ENCODE measurements at regions not wholly inside any gene's neighbourhood (a gene's known extent, or its start where the extent isn't known, plus 50 kb on each side); places are given as distances from the start of the nearest gene placed in this dataset.
A peak's percentile ranks its signal among the peaks of the same experiment; 100 is the strongest.

- TF ChIP-seq, protein P1, sequence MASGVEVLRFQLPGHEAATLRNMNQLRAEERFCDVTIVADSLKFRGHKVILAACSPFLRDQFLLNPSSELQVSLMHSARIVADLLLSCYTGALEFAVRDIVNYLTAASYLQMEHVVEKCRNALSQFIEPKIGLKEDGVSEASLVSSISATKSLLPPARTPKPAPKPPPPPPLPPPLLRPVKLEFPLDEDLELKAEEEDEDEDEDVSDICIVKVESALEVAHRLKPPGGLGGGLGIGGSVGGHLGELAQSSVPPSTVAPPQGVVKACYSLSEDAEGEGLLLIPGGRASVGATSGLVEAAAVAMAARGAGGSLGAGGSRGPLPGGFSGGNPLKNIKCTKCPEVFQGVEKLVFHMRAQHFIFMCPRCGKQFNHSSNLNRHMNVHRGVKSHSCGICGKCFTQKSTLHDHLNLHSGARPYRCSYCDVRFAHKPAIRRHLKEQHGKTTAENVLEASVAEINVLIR (CRISPR knock-in tag; IDR thresholded peaks at IDR 0.05) = no peak
- TF ChIP-seq DEAF1 (CRISPR knock-in tag; IDR thresholded peaks at IDR 0.05) (peak; percentile 13; the same call in 1 of the 2 replicates), MGA (IDR thresholded peaks at IDR 0.05) (no peak), RBM39 (optimal IDR thresholded peaks at IDR 0.05; ENCODE audit: low read depth, low read length) (no peak), RFX1 (IDR thresholded peaks at IDR 0.05) (no peak), BRD4 (IDR thresholded peaks at IDR 0.05) (no peak), KAT8 (IDR thresholded peaks at IDR 0.05; ENCODE audit: low read depth) (no peak)
- TF ChIP-seq, protein P2, sequence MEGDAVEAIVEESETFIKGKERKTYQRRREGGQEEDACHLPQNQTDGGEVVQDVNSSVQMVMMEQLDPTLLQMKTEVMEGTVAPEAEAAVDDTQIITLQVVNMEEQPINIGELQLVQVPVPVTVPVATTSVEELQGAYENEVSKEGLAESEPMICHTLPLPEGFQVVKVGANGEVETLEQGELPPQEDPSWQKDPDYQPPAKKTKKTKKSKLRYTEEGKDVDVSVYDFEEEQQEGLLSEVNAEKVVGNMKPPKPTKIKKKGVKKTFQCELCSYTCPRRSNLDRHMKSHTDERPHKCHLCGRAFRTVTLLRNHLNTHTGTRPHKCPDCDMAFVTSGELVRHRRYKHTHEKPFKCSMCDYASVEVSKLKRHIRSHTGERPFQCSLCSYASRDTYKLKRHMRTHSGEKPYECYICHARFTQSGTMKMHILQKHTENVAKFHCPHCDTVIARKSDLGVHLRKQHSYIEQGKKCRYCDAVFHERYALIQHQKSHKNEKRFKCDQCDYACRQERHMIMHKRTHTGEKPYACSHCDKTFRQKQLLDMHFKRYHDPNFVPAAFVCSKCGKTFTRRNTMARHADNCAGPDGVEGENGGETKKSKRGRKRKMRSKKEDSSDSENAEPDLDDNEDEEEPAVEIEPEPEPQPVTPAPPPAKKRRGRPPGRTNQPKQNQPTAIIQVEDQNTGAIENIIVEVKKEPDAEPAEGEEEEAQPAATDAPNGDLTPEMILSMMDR (IDR thresholded peaks at IDR 0.05 in 2 of 3, conservative IDR thresholded peaks at IDR 0.05 in 1 of 3; ENCODE audit: insufficient read depth in 2 of 3, low read depth in 1 of 3, low read length in 3 of 3) = peak; percentile 38 to 67 (median 59); a peak in 4 of 6 replicates
- TF ChIP-seq, protein P3, sequence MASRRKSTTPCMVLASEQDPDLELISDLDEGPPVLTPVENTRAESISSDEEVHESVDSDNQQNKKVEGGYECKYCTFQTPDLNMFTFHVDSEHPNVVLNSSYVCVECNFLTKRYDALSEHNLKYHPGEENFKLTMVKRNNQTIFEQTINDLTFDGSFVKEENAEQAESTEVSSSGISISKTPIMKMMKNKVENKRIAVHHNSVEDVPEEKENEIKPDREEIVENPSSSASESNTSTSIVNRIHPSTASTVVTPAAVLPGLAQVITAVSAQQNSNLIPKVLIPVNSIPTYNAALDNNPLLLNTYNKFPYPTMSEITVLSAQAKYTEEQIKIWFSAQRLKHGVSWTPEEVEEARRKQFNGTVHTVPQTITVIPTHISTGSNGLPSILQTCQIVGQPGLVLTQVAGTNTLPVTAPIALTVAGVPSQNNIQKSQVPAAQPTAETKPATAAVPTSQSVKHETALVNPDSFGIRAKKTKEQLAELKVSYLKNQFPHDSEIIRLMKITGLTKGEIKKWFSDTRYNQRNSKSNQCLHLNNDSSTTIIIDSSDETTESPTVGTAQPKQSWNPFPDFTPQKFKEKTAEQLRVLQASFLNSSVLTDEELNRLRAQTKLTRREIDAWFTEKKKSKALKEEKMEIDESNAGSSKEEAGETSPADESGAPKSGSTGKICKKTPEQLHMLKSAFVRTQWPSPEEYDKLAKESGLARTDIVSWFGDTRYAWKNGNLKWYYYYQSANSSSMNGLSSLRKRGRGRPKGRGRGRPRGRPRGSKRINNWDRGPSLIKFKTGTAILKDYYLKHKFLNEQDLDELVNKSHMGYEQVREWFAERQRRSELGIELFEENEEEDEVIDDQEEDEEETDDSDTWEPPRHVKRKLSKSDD (conservative IDR thresholded peaks at IDR 0.05; ENCODE audit: low read length) = no peak
Measured at GRCh38 chr1:195897076-195897475, 711.2 kb downstream of the KCNT2 start (continued).

Measured in K562 (cell line).